TTC549 (cell line): ENCODE measurements at regions not wholly inside any gene's neighbourhood (a gene's known extent, or its start where the extent isn't known, plus 50 kb on each side); places are given as distances from the start of the nearest gene placed in this dataset.
"Not testable (repeated sequence)": the region's sequence is repeated elsewhere in the genome, so short reads cannot be mapped to it uniquely, and the experiment has no call there.

Experiments
- FAIRE-seq: peaks from 2 replicates; lab custom pipeline; 2012; peaks lifted over from hg19 to GRCh38; lab: Jason Lieb, UNC

DNA sequence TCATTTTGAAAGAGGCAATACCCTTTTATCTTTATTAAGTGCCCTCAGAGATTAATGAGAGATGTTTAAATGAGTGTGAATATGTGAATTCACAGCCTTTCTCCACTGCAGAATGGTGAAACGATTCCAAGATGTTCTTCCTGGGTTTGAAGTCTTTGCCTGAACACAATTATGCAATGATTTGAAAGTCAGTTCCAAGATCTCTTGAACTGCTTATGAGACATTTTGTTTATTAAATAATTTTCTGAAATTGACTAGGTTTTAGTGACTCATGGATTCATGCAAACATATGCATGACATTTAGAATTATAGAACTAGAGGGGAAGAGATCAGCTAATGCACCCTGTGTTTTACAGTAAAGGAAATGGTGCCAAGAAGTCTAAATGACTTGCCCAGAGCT, 118.1 kb upstream of the SLC38A2 start:
- no peak for FAIRE-seq

DNA sequence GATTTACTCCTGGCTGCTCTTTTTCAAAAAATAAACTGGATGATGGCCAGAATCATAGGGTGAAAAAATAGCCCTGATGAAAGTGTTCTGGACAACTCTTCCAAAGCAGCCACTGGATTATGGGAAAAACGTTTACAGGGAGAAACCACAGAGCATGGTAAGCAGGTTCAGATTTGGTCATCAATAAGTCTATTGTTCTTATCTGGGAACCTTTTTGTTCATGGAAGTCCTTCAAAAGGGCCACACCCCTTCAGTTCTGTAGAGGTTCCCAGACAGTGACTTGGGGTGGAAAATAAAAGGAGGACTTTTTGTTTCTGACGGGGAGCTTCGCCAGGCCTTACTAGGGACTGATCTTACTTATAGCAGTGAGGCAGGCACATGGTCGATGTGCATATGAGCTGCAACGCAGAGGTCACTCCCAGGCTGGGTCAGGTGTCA, 117.4 kb upstream of the SLC38A2 start:
- FAIRE-seq, result no peak

DNA sequence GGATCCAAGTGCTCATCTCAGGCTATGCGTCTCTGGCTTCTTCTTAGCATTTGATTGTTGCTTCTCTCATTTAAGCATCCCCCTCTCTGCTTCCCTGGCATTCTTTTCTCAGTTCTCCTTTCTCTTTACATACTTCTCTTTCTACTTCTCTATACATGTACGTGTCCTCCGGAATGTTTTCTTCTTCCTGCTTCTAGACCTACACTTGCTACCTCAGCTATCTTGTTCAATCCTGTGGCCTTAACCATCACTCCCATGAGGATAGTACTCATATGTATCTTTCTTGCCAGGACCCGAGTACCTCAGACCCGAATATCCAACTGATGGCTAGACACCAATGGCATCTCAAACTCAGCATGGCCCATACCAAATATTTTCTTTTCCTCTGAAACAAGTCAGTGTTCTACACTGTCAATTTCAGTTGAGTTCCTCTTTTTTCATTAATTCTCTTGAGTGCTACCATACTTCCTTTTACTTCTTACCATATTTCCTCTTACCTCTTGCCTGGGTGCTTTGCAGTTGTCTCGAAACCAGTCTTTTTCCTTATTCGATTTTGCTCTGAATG, 115.1 kb upstream of the SLC38A2 start:
- no peak for FAIRE-seq

DNA sequence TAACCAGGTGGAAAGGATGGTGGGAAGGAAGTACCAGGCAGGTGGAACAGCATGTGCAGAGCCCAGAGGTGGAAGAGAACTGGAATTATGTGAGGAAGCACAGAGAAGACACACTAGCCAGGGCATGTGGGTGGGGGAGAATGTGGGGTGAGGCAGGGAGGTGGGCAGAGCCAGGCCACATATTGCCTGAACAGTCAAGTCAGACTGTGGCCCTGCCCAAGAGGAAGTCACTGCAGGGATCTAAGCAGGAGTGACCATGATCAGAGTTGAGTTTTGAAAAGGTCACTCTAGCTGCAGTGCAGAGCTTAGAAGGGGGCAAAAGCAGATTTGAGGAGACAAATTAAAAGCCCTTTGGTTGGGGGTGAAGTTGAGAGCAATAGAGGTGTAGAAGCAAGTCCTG, 114.0 kb upstream of the SLC38A2 start:
- FAIRE-seq, result no peak

DNA sequence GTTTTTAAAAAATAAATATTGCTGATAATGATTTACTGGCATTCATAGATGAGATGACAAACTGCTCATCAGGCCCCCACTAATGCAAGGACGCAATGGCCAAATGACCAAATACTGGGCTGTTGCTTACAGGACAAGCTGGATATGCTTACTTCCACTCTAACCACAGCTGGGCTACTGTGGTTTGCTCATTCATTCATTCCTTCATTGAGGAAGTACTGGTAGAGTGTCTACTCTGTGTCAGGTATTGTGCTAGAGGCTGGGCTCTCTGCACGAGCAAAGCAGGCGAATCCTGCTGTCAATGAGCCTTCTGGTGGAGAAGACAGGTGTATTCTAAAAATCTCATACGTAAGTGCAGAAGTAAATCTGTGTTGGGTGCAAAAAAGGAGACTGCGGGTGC, 113.3 kb upstream of the SLC38A2 start:
- no peak for FAIRE-seq

DNA sequence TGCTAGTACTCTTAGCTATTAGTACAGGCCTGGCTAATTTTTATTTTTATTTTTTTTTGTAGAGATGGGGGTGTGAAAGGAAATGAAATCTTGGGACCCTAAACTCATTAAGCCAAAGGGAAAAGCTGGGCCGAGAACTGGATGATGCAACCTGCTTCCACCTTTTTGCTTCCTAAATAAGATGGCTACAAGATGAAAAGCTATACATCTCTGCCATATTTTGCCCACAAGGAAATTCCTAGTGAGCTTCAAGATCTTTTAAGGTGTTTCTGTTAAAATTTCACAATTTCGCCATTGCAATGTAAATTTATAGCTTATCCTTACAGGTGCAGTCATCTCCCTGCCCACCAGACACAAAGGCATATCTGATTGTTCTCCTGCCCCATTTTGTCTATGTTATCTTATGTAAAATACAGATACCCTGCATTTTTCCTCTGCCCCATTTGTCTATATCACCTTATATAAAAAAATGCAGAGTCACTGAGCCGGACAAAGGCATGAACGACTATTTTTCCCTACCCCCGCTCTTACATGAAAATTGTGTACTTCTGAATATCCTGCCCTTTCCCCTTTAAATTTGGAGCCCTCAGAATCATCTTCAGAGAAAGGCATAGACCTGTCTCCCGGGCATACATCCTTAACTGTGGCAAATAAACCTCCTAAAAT, 112.0 kb upstream of the SLC38A2 start:
- FAIRE-seq, result no peak

DNA sequence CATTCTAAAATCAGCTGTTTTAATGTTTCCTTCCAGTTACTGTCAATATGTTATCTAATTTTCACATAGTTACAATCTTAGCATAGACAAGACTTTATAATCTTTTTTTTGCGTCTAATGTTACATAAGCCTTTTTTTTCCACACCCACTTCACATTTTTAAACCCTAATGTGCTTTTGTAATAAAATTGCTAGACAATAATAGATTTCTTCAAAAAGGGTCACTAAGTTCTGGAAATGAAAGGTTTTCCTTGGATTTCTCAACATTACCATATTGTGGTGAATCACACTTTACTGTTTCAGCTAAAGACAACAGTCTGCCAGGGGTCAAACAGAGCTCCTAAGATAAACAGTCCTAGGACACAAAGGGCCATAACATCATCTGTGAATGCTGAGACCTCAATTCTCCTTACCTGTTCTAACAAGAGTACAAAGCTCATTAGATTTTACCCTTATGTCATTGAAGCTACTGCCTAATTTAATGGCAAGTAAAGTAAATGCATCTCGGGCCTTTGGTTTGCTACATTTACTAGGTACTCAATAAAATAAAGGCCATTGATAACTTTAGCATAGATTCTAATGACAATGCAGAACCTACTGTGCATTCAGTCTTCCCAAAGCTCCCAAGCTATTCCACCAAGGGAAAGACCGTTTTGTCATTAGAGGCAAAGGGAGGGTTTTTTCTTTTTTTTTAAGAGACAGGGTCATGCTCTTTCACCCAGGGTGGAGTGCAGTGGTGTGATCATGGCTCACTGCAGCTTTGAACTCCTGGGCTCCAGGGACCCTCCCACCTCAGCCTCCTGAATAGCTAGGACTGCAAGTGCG, 111.2 kb upstream of the SLC38A2 start:
- no peak for FAIRE-seq

DNA sequence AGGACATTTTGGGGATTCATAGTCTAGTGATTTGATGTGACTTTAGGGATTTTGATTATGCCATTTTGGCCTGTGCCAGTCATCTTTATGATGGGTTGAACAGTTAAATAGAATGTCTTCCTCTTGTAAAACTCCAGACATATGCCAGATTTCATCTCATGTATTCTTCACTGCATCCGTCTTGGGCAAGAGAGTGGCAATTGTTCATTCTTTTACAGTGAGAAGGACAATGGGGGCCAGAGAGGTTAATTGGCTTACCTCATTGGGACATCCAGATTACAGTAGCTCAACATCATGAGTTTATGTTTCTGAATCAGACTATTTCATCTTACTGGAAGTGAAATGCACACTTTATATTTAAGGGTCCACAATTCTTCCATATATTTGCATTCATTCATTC, 108.2 kb upstream of the SLC38A2 start:
- no peak for FAIRE-seq

DNA sequence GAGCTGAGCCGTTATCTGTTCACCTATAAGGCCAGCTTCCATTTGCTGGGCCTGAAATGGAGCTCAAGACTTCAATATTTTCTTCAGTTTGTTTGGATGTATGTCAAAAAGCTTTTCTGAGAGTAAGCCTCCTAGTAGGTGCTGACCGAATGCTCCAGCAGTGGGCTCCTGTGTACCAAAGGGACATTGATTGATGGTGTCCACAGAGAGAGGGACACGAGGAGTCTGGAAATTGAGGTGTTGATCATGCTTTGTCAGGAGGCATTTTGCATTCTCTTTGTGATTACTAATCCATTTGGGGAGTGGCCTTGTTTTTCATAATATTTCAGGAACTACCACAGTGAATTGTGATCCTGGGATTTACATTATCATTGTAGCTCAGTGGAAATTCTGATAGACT, 107.7 kb upstream of the SLC38A2 start:
- FAIRE-seq, result no peak

DNA sequence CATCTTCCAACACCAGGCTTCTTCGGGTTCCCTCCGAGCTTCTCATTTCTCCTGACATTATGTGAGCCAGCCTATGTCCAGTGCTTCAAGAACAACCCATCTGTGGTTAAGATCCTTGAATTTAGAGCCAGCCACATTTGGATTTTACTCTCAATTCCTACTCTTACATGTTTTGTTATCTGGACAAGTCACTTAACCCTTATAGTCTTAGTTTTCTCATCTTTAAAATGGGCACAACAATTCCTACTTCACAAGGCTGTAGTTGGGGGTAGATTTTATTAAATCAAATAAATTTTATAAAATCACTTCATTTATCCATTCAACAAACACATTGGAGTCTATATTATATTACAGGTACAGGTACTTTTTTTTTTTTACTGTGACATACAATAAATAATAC, 105.5 kb upstream of the SLC38A2 start:
- no peak for FAIRE-seq

DNA sequence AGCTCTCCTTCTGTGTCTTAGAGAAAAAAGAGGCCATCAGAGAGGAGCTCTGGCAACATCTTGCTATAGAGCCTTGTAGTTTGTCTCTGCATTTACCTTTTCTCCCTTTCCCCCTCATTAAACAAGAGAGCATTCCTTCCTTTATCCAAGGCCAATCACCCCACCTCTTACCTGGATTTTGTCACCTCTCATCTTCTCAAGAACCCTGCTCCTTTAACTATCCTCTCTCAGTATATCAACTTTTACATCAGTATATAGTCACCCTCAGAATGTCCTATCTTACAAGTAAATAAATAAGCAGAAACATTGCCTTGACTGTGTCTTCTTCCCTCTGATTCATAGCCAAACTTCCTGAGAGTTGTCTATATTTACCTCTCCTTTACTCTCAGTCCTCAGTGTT, 105.0 kb upstream of the SLC38A2 start:
- no peak for FAIRE-seq

DNA sequence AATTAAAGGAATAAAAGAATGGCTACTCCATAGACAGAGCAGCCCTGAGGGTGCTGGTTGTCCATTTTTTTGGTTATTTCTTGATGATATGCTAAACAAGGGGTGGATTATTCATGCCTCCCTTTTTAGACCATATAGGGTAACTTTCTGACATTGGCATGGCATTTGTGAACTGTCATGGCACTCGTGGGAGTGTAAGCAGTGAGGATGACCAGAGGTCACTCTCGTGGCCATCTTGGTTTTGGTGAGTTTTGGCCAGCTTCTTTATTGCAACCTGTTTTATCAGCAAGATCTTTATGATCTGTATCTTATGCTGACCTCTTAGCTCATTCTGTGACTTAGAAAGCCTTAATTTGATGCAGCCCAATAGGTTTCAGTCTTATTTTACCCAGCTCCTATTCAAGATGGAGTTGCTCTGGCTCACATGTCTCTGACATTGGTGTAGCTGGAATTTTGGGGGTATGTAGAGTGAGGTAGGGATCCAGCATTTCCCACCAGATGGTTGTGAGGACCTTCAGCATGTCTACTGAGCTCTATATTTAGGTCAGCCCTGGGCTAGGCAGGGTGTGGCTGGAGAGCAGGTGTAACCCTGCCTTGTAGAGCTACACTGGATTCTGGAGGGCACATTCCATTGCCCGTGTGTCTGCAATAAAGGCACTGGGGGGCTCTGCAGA, 103.5 kb upstream of the SLC38A2 start:
- no peak for FAIRE-seq

DNA sequence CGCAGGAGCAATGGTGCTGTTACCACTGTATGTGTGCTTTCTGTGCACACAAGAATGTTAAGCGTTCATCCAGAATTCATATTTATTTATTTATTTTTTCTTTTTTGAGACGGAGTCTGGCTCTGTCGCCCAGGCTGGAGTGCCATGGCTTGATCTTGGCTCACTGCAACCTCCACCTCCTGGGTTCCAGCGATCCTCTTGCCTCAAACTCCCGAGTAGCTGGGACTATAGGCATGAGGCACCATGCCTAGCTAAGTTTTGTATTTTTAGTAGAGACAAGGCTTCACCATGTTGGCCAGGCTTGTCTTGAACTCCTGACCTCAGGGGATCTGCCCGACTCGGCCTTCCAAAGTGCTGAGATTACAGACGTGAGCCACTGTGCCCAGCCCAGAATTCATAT, 101.8 kb upstream of the SLC38A2 start:
- not testable (repeated sequence) for FAIRE-seq

DNA sequence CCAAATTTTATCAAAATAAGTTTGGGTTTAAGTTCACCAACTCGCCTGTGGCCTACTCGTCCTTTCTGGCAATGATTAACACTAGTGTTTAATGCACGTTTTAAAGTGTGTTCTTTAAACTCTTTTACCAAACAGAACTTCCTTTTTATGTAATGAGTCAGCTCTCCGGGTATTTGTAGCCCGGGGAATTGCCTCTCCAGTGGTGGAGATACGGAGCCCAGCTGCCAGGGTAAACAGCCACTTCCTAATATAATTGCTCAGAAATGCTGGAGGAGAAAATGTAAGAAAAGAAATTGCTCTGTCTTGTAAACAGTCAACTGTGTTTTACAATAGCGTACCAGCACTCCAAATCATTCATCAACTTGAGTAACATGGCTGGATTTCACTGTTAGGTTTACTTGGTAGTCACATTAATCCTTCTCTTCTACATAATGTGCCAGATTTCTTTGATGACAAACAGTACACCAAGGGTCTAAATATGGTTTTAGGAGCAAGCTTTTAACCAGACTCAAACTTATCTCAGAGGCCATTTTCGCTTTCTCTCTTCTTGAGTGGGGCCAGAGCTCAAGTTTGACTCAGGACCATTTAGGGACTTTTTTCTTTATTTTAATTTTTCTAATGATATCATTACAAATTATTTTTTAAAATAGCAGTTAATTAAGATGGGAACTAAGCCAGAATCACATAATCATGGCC, 101.2 kb upstream of the SLC38A2 start:
- FAIRE-seq, result peak; percentile 99

DNA sequence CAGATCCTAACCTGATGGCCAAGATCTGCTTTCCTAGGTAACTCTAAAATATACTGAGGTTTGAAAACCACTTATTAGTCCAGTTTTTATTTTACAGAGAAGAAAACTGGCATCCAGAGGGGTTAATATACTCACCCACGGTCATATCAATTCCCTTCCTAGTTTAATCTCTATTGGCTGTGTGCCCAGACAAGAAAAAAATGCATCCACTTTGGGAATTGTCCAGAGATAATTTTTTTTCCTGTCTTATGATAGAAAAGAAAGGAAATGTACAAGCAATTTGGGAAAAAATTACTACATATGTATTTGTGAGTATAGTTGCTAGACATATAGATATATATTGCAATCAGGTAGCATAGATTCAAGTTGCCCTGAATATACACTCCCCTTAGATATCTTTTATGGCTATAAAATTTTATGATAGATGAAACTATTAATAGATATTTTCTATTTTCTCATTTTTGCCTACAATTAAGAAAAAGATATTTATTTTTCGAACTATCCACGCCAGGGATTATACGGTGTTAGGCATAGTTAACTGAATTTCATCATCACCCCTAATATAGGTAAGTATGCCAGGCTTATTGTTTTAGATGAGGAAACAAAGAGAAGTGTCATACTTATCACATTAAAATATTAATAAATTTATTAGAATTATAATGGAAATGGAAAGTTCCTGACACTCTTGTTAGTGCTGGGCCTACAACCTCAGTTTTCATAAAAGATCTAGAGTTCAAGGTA, 100.5 kb upstream of the SLC38A2 start:
- FAIRE-seq, result peak; percentile 85

DNA sequence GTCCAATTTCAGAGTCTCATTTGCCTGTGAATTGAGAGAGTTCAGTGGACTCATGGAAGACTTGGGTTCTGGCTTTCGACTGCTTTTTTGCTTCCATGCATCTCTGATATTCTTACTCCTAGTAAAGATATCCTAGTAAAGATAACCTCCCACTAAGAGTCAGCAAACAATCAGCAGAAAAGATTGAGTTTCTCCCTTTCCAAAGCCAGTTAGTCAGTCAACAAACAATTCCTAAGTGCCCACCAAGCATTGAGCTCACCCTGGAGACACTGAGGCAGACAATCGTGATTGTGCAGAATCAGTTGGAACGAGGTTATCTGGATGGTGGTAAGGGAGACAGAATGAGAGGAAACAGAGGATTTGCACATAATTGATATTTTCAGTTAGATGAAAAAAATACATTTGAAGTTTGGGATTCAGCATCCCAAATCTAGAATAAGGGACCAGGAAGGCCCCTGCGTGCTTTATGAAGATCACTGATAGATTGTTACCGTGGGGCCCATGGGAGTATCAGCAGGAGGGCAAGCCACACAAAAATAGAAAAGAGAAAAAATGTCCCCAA, 99.7 kb upstream of the SLC38A2 start:
- FAIRE-seq, result no peak

DNA sequence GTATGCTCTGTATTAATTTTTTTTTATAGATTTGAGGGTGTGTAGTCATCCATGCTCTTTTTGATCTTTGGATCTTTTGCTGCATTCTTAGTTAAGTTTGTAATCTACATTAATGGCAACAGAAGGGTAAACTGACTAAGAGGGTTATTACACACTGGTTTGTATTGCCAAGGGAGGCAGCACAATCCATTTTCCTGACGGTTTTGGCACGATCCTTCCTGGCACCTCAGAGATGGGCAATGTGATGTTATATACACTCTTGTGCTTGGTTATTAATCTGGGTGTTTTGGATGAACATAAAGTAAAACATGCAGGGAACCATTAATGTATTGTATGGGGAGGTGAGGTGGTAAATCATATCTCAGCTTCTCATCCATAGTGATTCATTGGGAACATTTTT, 98.8 kb upstream of the SLC38A2 start:
- FAIRE-seq, result no peak

DNA sequence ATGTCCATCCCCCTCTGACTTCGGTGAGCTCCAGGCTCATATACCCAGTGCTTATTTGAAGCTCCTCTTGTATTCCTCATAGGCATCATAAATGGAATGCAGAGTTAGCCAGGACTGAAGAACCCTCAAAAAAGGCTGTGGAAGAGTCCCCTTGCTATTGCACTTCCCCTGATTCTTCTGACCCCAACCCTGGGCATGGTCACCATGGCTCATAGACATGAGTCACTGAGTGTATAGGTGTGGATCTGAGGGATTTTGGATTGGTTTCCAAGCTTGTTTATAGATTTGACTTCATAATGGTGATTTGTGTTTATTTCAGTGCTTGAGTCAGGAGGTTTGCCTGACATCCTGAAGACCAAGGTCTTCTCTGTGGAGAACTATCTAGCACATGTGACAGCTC, 98.4 kb upstream of the SLC38A2 start:
- no peak for FAIRE-seq

DNA sequence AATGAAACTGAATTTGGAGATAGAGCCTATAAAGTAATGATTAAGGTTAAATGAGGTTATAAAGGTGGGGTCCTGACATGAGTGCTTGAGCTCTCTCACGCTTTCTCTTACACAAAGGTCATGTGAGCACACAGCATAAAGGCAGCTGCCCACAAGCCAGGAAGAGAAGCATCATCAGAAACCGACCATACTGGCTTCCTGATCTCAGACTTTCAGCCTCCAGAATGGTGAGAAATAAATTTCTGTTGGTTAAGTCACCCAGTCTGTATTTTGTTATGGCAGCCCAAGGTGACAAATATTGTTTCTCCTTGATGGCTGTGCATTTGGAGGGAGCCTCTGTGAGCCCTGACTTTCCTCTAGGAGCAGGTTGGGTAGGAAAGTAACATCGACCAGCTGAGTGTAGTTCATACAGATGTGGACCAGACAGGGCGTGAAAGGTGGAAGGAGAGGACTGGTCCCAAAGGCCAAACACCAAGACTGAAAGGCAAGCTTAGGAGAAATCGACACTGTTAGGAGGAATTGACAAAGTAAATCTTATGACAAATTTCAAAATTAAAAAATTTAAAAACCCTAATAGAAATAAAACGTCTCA, 97.6 kb upstream of the SLC38A2 start:
- no peak for FAIRE-seq

DNA sequence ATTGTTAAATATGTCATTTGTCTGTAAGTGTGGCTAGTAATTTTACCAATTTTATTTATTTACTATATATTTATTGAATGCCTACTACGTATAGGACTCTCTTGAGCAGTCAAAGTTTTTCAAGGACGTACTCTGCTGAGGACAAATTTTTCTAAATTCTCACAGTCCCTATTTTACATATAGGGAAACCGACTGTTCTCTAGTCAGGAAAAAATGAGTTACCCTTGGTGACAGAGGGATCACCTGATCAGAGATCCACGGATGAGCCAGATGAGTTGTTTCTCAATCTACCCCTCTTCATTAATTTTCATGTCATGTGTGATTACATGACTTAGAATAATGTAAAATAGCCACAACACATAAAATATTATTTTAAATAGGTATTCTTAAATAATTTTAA, 96.2 kb upstream of the SLC38A2 start:
- no peak for FAIRE-seq

DNA sequence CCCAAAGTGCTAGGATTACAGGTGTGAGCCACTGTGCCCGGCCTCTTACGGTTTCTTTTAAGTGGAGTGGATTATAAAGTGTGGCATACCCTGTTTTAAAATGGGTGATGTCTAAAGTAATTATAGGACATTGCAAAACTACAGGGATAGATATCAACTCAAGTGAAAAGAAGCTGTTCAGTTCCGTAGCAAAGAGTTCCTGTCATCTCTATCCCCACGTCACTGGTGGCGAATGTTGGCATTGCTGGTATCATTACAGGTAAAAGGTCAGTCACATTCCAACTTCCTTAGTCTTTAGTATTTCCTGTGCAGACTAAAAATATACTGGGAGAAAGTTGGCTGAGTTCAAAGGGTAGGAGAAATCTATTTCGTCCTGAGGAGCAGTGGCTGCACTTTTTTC, 95.6 kb upstream of the SLC38A2 start:
- FAIRE-seq, result no peak
